HG02610 (cell line): ENCODE measurements at regions not wholly inside any gene's neighbourhood (a gene's known extent, or its start where the extent isn't known, plus 50 kb on each side); places are given as distances from the start of the nearest gene placed in this dataset.

Source experiments
- ATAC-seq: cut with Tn5 transposase; IDR thresholded peaks from one replicate; pipeline ENCODE4 v1.9.1; 2021; ENCODE audit warnings: mild to moderate bottlenecking, moderate library complexity; ENCODE audit not compliant: unreplicated experiment

GRCh38 chr9:12464400-12464799 is 228.8 kb upstream of the TYRP1 start:
- no peak for ATAC-seq

GRCh38 chr9:12464910-12465512 is 228.2 kb upstream of the TYRP1 start:
- ATAC-seq, result no peak

DNA sequence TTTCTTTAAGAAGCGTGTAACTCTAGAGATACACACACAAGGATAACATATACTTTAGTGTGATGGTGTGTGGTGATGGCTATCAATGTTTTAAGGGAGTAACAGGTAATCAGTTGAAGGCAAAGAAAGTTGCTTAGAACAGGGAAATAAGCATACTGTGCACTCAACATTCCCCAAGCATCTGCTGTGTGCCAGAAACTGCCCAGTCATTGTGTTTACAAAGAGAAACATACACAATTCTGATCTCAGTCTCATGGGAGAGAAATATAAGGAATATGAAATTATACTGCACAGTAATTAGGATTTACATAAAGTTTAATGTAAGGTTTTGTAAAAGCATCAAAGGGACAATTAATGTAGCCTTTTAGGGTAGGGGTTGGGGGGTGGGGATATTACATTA is 224.1 kb upstream of the TYRP1 start:
- ATAC-seq, result no peak

DNA sequence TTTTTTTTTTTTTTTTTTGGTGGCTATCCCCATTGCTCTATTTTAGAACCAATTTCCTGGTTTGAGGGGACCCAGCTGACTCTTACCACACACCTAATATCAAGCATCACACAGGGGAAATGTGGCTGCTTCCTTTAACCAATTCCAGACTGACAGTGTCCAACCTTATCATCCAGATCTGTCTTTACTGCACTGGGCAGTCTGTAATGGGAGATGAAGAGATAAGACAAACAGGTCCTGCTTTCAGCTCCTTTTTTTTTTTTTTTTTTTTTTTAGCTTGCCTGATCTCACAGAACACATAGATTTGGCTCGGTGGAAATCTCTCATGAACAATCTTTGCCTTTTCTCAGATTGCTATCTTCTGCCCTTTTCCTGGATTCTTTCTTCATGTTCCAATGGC is 198.8 kb upstream of the TYRP1 start:
- no peak for ATAC-seq

DNA sequence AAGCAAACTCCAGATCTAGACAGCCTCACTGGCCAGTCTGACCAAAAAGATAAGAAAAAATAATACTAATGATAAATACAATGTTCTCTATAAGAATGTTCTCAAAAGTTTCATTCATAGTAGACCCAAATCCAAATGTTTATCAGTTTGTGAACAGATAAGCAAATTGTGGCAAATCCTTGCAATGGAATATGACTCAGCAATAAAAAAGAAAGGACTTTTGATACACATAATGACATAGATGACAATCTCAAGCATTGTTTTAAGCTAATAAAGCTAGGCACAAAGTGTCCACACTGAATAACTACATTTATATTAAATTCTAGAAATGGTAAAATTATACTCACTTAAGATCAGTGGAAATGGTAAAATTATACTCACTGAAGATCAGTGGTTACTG is 195.4 kb upstream of the TYRP1 start:
- no peak for ATAC-seq

- no peak for ATAC-seq
These were observed 190.7 kb upstream of the TYRP1 start for GRCh38 chr9:12502520-12502919.

- ATAC-seq, result no peak
These were observed 189.5 kb upstream of the TYRP1 start for GRCh38 chr9:12503606-12504122.

- no peak for ATAC-seq
These were observed 182.6 kb upstream of the TYRP1 start for GRCh38 chr9:12510551-12510950.

DNA sequence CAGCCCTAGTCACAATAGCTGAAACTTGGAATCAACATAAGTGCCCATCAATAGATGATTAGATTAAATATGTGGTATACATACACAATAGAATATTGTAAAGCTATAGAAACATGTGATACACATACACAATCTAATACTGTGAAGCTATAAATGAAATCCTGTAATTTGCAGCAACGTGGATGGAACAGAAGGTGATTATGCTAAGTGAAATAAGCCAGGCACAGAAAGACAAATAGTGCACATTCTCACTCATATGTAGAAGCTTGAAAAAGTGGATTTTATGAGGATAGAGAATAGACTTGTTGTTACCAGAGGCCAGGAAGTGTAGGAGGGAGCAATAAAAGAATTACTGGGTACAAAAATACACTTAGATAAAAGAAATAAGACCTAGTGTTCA is 181.5 kb upstream of the TYRP1 start:
- ATAC-seq, result no peak

- ATAC-seq, result no peak
These were observed 177.2 kb upstream of the TYRP1 start for GRCh38 chr9:12516031-12516430.

DNA sequence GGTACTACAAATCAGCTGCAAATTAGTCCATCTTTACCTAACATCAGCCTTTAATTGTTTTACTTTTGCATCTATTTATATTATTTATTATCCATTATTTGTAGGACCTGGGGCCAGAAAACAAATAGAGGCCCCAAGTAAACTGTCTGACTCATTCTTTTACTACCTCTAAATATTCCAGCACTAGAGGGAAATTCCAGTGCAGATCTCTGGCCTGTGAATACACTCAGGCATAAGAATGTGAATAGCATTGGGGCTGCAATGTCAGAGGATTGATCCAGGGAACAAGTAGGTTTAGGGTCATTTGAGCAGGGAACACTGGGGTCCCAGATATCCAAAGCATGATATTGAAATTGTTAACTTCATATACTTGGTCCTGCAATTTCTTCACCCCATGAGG is 176.6 kb upstream of the TYRP1 start:
- no peak for ATAC-seq

DNA sequence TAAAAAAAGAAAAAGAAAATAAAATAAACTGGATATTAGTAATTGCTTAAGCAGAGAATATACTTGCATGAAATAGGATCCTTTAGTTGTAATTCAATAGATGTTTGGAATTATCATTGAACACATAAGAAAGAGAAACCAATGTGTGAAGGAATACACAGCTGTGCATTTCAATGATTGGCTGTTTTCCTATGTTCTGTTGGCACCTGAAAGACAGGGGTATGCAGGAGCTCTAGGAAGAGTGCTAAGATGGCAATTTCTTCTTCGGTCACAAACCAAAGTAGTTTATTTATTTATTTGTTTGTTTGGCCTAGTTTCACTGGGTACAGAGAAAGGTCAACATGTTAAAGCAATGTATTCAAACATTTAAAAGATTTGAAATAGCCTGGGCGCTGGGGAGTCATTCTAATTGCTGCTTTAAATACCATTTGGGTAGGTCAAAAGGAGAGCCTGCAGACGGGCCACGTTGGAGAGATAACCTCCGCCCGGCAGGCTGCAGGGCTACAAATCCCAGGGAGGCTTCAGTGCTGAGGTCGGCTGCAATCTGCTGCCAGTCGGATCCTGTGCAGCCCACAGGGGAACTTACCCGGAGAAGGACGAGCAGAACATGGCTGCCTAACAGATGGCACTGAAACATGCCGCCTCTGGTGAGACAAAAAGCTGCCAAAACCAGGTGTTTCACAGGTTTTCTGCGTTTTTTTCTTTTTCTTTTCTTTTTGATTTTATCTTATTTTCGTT is 154.2 kb upstream of the TYRP1 start:
- ATAC-seq, result no peak

DNA sequence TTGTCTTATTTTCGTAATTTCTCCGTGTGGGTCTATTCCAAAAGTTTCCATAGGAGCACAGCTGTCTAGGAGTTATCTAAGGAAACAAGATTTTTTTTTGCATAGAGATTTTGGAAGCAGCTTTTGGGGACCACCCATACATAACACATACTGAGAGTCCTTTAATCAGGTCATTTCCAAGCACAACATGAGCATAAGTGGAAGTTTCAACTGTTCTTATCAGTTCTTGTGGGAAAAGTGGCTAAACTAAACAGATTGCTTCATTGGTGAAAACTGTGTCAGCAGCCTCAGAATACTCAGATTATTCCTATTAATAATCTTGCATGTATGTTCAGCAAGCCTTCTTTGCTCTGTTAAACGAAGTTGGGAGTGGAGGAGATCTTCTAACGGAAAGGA is 153.6 kb upstream of the TYRP1 start:
- ATAC-seq, result no peak

GRCh38 chr9:12544700-12545099 is 148.5 kb upstream of the TYRP1 start:
- no peak for ATAC-seq

DNA sequence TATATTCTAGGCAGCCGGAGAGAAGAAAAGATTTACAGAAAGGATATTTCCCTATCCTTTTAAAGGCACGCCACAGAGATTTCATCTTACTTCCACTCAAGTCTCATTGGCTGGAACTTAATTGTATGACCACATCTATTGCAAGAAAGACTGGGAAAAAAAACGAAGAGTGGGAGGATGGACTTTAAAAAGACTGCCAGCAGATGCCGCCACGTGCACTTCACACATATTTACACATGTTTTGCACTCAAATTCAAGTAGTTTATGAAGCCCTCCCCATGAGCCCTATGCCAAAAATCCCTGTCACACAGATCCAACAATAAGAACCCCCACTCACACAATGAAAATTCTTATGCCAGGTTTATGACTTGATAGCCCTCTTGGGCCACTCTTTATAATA is 138.5 kb upstream of the TYRP1 start:
- ATAC-seq, result no peak

DNA sequence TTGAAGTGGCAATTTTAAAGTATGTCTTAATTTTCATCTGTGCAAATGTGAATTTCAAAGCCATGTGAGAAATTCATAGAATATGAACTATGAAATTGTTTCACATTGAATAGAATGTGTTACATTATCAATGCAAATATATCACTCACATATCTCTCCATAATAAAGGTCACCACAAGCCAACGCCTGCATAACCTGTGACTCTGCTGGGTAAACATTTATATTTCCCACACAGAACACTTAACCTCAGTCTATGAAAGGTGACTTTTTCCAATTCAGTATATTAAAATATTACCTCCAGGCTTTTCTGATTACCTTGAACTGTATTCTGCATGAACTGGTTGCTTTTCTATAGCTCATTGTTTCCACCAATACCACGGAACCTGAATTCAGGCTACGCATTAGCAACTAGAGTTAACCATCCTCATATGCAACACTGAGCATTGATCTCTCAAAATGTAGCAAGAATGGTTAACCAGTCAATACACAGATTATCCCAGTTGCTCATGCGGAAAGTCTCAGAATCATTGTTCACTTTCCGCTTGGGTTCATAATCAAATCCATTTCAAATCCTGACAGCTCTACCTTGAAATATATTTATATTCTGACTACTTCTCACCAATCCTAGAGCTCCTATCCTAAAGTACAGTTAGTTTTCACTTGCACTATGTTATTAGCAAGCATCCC is 126.6 kb upstream of the TYRP1 start:
- no peak for ATAC-seq

- ATAC-seq, result no peak
These were observed 108.3 kb upstream of the TYRP1 start for GRCh38 chr9:12584656-12585522.

DNA sequence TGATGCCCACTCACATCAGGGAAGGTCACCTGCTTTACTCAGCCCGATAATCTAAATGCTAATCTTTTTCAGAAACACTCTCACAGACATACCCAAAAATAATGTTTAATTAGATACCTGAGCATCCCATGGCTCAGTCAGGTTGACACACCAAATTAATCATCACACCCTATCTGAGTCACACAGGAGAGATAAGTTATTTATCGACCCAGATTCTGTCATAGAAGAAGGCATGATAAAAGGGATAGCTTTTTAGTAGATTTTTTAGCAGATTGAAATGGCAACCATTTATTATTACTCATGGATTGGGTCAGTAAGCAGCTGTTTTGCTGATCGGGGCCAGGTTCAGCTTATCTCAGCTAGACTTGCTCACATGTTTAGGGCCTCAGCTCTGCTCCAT is 97.8 kb upstream of the TYRP1 start:
- ATAC-seq, result no peak

GRCh38 chr9:12604164-12604821 is 88.9 kb upstream of the TYRP1 start:
- no peak for ATAC-seq

DNA sequence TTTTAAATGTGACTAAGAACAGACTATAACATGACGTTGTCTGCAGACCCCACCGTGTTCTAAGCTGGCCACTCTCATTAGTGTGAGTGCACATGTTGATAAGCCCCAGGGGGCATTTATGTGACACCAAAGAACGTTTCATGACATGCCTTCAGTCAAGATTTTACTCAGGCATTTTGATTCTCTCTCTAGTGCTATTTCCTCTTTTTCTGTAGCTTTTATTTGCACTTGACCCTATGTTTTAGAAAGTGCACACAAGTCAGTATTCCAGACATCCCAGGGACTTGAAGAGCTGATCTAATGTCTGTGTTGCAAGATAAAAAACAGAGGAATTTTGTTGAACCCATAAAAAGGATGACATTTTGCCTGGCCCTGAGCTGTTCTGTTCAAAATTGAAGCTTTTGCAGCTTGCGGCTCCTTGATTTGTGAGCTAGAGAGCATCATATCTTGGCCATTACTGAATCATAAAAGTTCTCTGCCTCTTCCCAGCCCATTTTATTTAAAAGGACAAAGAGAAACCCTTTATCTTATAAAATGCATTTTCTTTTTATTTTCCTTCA is 80.9 kb upstream of the TYRP1 start:
- ATAC-seq, result no peak
